ENCODE measurements at regions not wholly inside any gene's neighbourhood (a gene's known extent, or its start where the extent isn't known, plus 50 kb on each side); places are given as distances from the start of the nearest gene placed in this dataset.

DNA sequence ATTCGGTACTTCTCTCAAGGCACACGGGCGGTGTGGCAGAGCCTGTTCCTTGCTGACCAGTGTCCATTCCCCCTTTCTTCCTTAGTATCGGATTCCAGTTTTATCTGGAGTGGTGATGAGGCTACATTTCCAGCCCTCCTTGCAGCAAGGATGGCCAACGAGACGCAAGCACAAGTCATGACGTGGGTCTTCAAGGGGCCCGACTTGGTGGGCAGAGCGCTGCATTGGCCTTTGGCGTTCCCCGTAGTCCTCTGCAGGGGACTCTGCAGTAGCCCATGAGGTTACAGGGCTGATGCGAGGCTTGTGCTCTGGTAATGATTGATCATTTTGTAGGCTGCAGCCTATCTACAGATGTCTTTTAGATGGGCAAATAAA is 194.5 kb downstream of the OPA1 start:
- 0 out of 2 replicates have a peak overlapping the region, but pooled peaks have one; percentile 3 for H2AK5ac ChIP-seq (ENCODE audit: low read depth, low read length)
- H4K5ac ChIP-seq (ENCODE audit: insufficient read length, low read depth, low read length): no peak overlapping the region
- no peak overlapping the region for H3K27ac ChIP-seq (ENCODE audit: low read depth, low read length)
- no peak overlapping the region for H2BK20ac ChIP-seq (ENCODE audit: low read length)
- no peaks in the 10 kb centered on the region for H3K79me2 ChIP-seq (ENCODE audit: control insufficient read depth in 1 of 2, insufficient read depth in 2 of 2, low read length in 2 of 2)
- ChIA-PET POLR2A (ENCODE audit: partially characterized antibody) (no interaction called here), CTCF (ENCODE audit: partially characterized antibody) (interaction anchor here (1.3 to 3.8 kb wide), 9 partner anchors 10 to 483 kb away, joined by 4 to 16 read pairs (median 7); partner anchors contain the start of gene HES1)
- peak overlapping the region; percentile 3 for H3K4ac ChIP-seq (replicated peaks; ENCODE audit: insufficient read length, low read depth, low read length)
- H4K8ac ChIP-seq (ENCODE audit: extremely low read depth, insufficient read depth, low read length): no peak overlapping the region
- H3K23ac ChIP-seq (ENCODE audit: insufficient read length): no peak overlapping the region
- H2AFZ ChIP-seq (ENCODE audit: low read length): no peak overlapping the region
- 0 out of 2 replicates have a peak overlapping the region, but pooled peaks have one; percentile 92 for H2BK15ac ChIP-seq (ENCODE audit: low read length)
- H3K9ac ChIP-seq (replicated peaks in 1 of 4; ENCODE audit: extremely low read depth in 1 of 4, low read depth in 3 of 4, low read length in 3 of 4): no peak overlapping the region
- H3K18ac ChIP-seq (ENCODE audit: extremely low read depth, low read length): peak overlapping the region; percentile 11
- no peak overlapping the region for H3K14ac ChIP-seq (ENCODE audit: insufficient read length)
- H2BK120ac ChIP-seq (replicated peaks; ENCODE audit: low read depth, low read length): no peak overlapping the region
- H4K91ac ChIP-seq (replicated peaks; ENCODE audit: insufficient read length, low read length): peak overlapping the region; percentile 57
- H2BK12ac ChIP-seq (ENCODE audit: low read depth, low read length): peak overlapping the region; percentile 82; the same call in 1 of the 2 replicates
- H3K9me3 ChIP-seq (ENCODE audit: insufficient read depth in 2 of 2, low read depth in 1 of 2, low read length in 1 of 2): no peaks in the 10 kb centered on the region
- FAIRE-seq (no peak), DNase-seq (ENCODE audit: low read depth in 1 of 2, low spot score in 2 of 2) (no peak)
- WGBS, 2 experiments (ENCODE audit: extremely low coverage in 1 of 2, insufficient coverage in 1 of 2, insufficient read length in 1 of 2, insufficient replicate concordance in 2 of 2, low coverage in 1 of 2, low lambda C conversion rate in 2 of 2, missing lambda C conversion rate in 1 of 2): 81% methylated on average over 12 of the region's 12 CpGs; no CpG with 5 or more reads in 1 of the 2 experiments
- no peaks in the 10 kb centered on the region; the same call in 1 of the 2 replicates for H3K23me2 ChIP-seq (ENCODE audit: low read depth, low read length)
- H2BK5ac ChIP-seq (ENCODE audit: low read depth, low read length): peak overlapping the region; percentile 45; the same call in 1 of the 2 replicates
- no peak overlapping the region for H3K56ac ChIP-seq (replicated peaks; ENCODE audit: insufficient read length, low read depth, low read length)
- no peak overlapping the region for H3K4me3 ChIP-seq (ENCODE audit: extremely low read depth in 1 of 4, insufficient read depth in 2 of 4, low read depth in 3 of 4, low read length in 4 of 4)
- no peaks in the 10 kb centered on the region for H4K20me1 ChIP-seq (replicated peaks in 1 of 2; ENCODE audit: control insufficient read depth in 1 of 2, insufficient read depth in 2 of 2, low read length in 2 of 2)
- no peaks in the 10 kb centered on the region for H3K36me3 ChIP-seq (ENCODE audit: control insufficient read depth in 2 of 4, insufficient read depth in 4 of 4, low read length in 3 of 4)
- peaks cover 0 to 7% (median 1%) of the 10 kb centered on the region in 4 experiments; a peak in 3 of 7 replicates for H3K27me3 ChIP-seq (replicated peaks in 1 of 4; ENCODE audit: control insufficient read depth in 3 of 4, extremely low read depth in 1 of 4, insufficient read depth in 3 of 4, low read length in 3 of 4)
- no peak overlapping the region for H3K4me2 ChIP-seq (ENCODE audit: insufficient read depth in 1 of 2, low read depth in 2 of 2, low read length in 2 of 2)
- no peaks in the 10 kb centered on the region for H3K79me1 ChIP-seq (ENCODE audit: low read depth, low read length)
- peaks cover 3 to 15% (median 8%) of the 10 kb centered on the region in 4 experiments for H3K4me1 ChIP-seq (replicated peaks in 1 of 4; ENCODE audit: control insufficient read depth in 3 of 4, insufficient read depth in 4 of 4, low read length in 3 of 4)
- TF ChIP-seq TBP (IDR thresholded peaks at IDR 0.05; ENCODE audit: low read depth, low read length): no peak
- TF ChIP-seq CHD1 (IDR thresholded peaks at IDR 0.05; ENCODE audit: low read depth, low read length): no peak
- TF ChIP-seq, protein P1, sequence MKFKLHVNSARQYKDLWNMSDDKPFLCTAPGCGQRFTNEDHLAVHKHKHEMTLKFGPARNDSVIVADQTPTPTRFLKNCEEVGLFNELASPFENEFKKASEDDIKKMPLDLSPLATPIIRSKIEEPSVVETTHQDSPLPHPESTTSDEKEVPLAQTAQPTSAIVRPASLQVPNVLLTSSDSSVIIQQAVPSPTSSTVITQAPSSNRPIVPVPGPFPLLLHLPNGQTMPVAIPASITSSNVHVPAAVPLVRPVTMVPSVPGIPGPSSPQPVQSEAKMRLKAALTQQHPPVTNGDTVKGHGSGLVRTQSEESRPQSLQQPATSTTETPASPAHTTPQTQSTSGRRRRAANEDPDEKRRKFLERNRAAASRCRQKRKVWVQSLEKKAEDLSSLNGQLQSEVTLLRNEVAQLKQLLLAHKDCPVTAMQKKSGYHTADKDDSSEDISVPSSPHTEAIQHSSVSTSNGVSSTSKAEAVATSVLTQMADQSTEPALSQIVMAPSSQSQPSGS (IDR thresholded peaks at IDR 0.05; ENCODE audit: low read length): no peak
- no peak for TF ChIP-seq EZH2 (IDR thresholded peaks at IDR 0.05; ENCODE audit: low read depth, low read length, severe bottlenecking)
- no peak for TF ChIP-seq CEBPB (IDR thresholded peaks at IDR 0.05; ENCODE audit: low read depth, low read length)
- no peak for TF ChIP-seq SIRT6 (IDR thresholded peaks at IDR 0.05; ENCODE audit: low read length)
- no peak for TF ChIP-seq RBBP5 (IDR thresholded peaks at IDR 0.05; ENCODE audit: borderline replicate concordance, low read depth, low read length)
- no peak for TF ChIP-seq CTBP2 (IDR thresholded peaks at IDR 0.05; ENCODE audit: borderline replicate concordance, insufficient read depth, insufficient read length, low read length)
- TF ChIP-seq CBX5 (IDR thresholded peaks at IDR 0.05; ENCODE audit: low read depth, low read length): no peak
- no peak for TF ChIP-seq HDAC2 (IDR thresholded peaks at IDR 0.05; ENCODE audit: borderline replicate concordance in 1 of 2, low read depth in 2 of 2, low read length in 2 of 2)
- TF ChIP-seq HDAC6 (IDR thresholded peaks at IDR 0.05; ENCODE audit: low read depth, low read length): no peak

Measured in H1 (cell line).